ENCODE measurements at regions not wholly inside any gene's neighbourhood (a gene's known extent, or its start where the extent isn't known, plus 50 kb on each side); places are given as distances from the start of the nearest gene placed in this dataset.

DNA sequence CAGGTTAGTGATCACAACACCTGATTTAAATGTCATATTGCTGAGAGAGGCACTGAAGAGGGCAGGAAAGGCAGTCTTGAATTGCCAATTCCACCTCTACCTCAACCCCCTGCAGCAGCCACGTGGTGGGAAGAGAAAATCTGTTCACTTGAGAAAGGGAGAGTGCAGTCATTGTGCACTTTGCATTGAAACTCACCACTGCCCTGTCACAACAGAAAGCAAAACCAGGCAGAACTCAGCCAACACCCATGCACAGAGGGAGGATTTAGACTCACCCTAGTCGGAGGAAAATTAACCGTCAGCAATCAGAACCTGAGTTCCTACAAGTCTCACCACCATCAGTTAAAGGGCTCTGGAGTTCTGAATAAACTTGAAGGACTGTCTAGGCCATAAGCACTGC, 1040.2 kb downstream of the HACE1 start:
- TF ChIP-seq, protein P1, sequence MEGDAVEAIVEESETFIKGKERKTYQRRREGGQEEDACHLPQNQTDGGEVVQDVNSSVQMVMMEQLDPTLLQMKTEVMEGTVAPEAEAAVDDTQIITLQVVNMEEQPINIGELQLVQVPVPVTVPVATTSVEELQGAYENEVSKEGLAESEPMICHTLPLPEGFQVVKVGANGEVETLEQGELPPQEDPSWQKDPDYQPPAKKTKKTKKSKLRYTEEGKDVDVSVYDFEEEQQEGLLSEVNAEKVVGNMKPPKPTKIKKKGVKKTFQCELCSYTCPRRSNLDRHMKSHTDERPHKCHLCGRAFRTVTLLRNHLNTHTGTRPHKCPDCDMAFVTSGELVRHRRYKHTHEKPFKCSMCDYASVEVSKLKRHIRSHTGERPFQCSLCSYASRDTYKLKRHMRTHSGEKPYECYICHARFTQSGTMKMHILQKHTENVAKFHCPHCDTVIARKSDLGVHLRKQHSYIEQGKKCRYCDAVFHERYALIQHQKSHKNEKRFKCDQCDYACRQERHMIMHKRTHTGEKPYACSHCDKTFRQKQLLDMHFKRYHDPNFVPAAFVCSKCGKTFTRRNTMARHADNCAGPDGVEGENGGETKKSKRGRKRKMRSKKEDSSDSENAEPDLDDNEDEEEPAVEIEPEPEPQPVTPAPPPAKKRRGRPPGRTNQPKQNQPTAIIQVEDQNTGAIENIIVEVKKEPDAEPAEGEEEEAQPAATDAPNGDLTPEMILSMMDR (IDR thresholded peaks at IDR 0.05; ENCODE audit: low read length): no peak
- no peak for TF ChIP-seq EZH2 (IDR thresholded peaks at IDR 0.05; ENCODE audit: borderline replicate concordance, low read length)

Measured in OCI-LY1 (cell line).